K562 (cell line): ENCODE measurements at regions not wholly inside any gene's neighbourhood (a gene's known extent, or its start where the extent isn't known, plus 50 kb on each side); places are given as distances from the start of the nearest gene placed in this dataset.

Source experiments
- CBX2 ChIP-seq: fragments of 200-600 bp; sonication (generic); IDR thresholded peaks from one replicate; pipeline ENCODE4 v1.6.1; 2012; ENCODE audit warnings: mild to moderate bottlenecking, low read length, inconsistent platforms; ENCODE audit not compliant: insufficient read depth, poor library complexity, severe bottlenecking
- CEBPB ChIP-seq: fragments of 450-650 bp; IDR thresholded peaks from 2 replicates; pipeline ENCODE4 v1.6.1; 2016; ENCODE audit warnings: missing genetic modification characterization, missing compliant biosample characterization
- HNRNPUL1 ChIP-seq: fragments of 200-400 bp; formaldehyde crosslinking; IDR thresholded peaks from 2 replicates; pipeline ENCODE4 v1.6.1; 2017; ENCODE audit warnings: low read length
- RFX5 ChIP-seq: IDR thresholded peaks from 2 replicates; pipeline ENCODE4 v1.6.1; 2011; ENCODE audit warnings: low read depth, mild to moderate bottlenecking, improper control_type of control experiment, low read length
- TCF3 ChIP-seq: sonication (generic); formaldehyde crosslinking; IDR thresholded peaks from 2 replicates; pipeline ENCODE4 v1.4.0; 2020; ENCODE audit warnings: mild to moderate bottlenecking, missing genetic modification reagents
- ZNF436 ChIP-seq: fragments of 250-450, 450-650 bp; sonication (Bioruptor Pico); formaldehyde crosslinking; IDR thresholded peaks from 2 replicates; pipeline ENCODE4 v1.7.0; 2020; ENCODE audit warnings: mild to moderate bottlenecking
- TF ChIP-seq, protein P1 (sequence below): sonication (generic); formaldehyde crosslinking; IDR thresholded peaks from 2 replicates; pipeline ENCODE4 v1.8.0; 2023; ENCODE audit warnings: missing genetic modification reagents, mild to moderate bottlenecking, borderline replicate concordance
- TF ChIP-seq, protein P2 (sequence below): IDR thresholded peaks from 2 replicates; pipeline ENCODE4 v1.6.1; 2012; ENCODE audit warnings: low read depth, low read length, improper control_type of control experiment, borderline replicate concordance
- TF ChIP-seq, protein P3 (sequence below): sonication (generic); formaldehyde crosslinking; IDR thresholded peaks from 2 replicates; pipeline ENCODE4 v1.8.0; 2022; ENCODE audit warnings: missing genetic modification reagents, mild to moderate bottlenecking, moderate library complexity, borderline replicate concordance

DNA sequence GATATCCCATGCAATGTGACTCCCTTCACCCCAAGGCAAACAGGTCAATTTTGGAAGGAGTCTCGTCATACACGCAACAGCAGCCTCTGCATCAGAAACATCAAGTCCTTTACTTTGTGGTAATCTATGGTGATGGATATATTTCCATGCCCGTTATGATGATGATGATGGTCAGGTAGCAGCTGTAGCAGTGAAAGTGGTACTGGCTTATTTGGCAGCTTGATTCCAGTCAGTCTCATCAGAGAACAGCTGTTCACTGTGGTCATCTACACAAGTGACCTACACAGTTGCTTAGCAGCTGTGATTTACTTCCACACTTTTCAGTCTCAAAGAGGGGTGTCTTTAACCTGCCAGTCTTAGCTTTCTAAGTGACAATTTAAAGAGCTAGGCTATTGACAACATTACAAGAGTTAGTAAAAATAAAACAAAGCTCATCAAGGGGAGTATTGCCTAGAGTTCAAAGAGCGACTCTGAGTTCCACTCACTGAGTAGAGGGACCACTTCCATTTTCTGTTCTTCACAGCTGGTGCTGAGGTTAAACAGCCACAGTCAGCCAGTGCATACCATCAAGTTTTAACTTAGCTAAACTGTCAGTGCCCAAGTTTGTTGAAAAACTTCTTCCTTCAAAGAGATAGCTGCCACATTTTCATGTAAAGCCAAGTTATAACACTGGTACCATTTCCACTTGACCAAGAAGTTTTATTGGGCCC lies 587.4 kb upstream of the KCNMB2 start:
- no peak for TF ChIP-seq HNRNPUL1
- no peak for TF ChIP-seq ZNF436 (CRISPR knock-in tag)
- TF ChIP-seq, protein P1, sequence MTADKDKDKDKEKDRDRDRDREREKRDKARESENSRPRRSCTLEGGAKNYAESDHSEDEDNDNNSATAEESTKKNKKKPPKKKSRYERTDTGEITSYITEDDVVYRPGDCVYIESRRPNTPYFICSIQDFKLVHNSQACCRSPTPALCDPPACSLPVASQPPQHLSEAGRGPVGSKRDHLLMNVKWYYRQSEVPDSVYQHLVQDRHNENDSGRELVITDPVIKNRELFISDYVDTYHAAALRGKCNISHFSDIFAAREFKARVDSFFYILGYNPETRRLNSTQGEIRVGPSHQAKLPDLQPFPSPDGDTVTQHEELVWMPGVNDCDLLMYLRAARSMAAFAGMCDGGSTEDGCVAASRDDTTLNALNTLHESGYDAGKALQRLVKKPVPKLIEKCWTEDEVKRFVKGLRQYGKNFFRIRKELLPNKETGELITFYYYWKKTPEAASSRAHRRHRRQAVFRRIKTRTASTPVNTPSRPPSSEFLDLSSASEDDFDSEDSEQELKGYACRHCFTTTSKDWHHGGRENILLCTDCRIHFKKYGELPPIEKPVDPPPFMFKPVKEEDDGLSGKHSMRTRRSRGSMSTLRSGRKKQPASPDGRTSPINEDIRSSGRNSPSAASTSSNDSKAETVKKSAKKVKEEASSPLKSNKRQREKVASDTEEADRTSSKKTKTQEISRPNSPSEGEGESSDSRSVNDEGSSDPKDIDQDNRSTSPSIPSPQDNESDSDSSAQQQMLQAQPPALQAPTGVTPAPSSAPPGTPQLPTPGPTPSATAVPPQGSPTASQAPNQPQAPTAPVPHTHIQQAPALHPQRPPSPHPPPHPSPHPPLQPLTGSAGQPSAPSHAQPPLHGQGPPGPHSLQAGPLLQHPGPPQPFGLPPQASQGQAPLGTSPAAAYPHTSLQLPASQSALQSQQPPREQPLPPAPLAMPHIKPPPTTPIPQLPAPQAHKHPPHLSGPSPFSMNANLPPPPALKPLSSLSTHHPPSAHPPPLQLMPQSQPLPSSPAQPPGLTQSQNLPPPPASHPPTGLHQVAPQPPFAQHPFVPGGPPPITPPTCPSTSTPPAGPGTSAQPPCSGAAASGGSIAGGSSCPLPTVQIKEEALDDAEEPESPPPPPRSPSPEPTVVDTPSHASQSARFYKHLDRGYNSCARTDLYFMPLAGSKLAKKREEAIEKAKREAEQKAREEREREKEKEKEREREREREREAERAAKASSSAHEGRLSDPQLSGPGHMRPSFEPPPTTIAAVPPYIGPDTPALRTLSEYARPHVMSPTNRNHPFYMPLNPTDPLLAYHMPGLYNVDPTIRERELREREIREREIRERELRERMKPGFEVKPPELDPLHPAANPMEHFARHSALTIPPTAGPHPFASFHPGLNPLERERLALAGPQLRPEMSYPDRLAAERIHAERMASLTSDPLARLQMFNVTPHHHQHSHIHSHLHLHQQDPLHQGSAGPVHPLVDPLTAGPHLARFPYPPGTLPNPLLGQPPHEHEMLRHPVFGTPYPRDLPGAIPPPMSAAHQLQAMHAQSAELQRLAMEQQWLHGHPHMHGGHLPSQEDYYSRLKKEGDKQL (CRISPR knock-in tag) = no peak
- TF ChIP-seq CEBPB = no peak
- TF ChIP-seq TCF3 (CRISPR knock-in tag) = no peak
- TF ChIP-seq CBX2 = no peak
- TF ChIP-seq, protein P2, sequence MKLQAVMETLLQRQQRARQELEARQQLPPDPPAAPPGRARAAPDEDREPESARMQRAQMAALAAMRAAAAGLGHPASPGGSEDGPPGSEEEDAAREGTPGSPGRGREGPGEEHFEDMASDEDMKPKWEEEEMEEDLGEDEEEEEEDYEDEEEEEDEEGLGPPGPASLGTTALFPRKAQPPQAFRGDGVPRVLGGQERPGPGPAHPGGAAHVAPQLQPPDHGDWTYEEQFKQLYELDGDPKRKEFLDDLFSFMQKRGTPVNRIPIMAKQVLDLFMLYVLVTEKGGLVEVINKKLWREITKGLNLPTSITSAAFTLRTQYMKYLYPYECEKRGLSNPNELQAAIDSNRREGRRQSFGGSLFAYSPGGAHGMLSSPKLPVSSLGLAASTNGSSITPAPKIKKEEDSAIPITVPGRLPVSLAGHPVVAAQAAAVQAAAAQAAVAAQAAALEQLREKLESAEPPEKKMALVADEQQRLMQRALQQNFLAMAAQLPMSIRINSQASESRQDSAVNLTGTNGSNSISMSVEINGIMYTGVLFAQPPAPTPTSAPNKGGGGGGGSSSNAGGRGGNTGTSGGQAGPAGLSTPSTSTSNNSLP = no peak
- TF ChIP-seq, protein P3, sequence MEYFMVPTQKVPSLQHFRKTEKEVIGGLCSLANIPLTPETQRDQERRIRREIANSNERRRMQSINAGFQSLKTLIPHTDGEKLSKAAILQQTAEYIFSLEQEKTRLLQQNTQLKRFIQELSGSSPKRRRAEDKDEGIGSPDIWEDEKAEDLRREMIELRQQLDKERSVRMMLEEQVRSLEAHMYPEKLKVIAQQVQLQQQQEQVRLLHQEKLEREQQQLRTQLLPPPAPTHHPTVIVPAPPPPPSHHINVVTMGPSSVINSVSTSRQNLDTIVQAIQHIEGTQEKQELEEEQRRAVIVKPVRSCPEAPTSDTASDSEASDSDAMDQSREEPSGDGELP (CRISPR knock-in tag) = no peak
- TF ChIP-seq RFX5 = no peak
